ENCODE measurements at regions not wholly inside any gene's neighbourhood (a gene's known extent, or its start where the extent isn't known, plus 50 kb on each side); places are given as distances from the start of the nearest gene placed in this dataset.
"Not testable (repeated sequence)": the region's sequence is repeated elsewhere in the genome, so short reads cannot be mapped to it uniquely, and the experiment has no call there.

DNA sequence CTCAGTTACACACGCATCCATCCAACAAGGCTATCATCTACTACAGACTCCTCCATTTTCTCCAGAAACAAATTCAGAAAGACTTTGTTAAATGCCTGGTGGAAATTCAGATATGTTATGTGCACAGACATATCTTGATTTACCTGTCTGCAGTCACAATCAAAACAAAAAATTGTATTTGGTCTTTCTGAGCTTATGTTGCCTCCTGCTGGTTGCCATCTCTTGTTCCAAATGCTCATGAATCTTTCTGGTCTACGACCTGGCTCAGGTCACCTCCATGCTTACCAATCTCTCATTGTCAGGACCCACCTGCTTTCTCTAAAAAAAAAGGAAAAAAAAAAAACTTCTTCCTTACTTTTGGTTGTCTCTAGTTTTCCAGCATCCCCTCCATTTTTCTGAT lies 169.2 kb upstream of the PLXNC1 start:
- no peak for DNase-seq (ENCODE audit: low read depth)

DNA sequence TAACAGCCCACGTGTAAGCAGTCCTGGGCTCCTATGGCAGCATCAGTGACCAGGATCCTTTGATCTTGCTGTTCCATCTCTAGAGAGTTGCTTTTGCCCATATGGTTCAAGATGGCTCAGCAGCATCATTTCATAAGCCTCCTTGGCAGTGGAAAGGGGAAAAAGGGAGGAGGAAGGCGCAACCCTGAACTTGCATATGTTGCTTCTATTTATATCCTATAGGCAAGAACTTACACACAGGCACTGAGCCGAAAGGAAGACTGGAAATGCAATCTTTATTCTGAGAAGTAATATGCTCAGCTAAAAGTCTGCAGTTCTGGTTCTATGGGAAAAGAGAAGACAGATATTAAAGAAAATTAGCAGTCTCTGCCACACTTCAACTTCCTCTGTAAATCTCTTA lies 167.7 kb upstream of the PLXNC1 start:
- no peak for DNase-seq (ENCODE audit: low read depth)

DNA sequence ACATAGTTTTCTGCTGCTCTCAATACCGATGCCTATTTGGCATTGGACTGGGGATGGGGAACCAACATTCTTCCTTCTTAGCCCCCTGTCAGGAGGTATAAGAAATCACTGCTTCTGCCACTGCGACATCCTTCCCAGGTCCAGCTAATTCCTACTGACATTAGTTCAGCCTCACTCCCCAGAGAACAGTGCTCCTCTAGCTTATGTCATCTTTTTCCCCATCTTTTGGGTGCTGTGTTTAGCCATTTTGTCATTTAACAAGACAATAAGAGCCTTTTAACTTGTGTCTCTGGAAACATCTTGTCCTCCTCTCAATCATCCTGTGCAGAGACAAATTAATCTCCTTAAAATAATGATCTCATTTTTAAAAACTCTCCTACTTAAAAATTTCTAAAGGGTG lies 167.0 kb upstream of the PLXNC1 start:
- no peak for DNase-seq (ENCODE audit: low read depth)

DNA sequence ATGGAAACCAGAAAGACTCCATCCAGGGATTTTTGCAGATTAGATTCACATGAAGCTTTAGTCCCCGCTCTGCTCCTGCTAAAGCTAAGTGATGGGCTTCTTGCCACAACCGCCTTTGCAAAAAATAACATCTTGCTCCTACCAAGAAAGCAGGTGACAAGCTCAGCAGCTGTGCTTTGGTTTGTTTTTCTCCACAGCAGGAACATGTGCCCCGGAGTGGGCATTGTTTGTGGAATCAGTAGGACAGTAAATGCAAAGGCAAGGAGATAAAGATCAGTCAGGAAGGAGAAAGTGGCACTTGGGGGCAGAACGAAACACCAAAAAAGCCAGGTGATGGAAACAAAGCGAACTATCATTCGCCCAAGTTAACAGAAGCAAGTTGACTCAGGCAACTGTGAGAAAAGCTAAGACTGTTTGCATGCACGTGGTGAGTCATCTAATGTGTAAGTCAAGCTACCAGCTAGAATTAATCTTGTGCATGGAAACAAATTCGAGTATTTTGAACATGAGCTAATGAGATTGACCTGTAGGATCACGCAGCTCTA lies 165.5 kb upstream of the PLXNC1 start:
- no peak for DNase-seq (ENCODE audit: low read depth)

DNA sequence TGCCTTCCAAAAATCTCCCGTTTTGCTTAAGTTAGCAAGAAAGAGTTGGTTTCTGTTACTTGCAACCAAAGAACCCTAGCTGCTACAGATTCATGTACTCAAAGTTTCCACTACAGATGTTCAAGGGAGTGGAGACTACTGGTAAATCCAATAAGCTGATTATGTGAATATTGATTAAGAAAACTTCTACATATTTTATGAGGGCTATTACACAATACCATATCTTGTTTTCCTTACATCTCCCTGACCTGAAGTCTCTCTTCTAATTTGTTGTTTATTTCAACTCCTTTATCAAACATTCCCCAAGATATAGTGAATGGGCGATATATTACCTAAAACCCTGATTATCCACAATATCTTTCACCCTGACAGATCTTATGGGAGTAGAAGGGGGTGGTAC lies 164.4 kb upstream of the PLXNC1 start:
- DNase-seq (ENCODE audit: low read depth), result no peak

DNA sequence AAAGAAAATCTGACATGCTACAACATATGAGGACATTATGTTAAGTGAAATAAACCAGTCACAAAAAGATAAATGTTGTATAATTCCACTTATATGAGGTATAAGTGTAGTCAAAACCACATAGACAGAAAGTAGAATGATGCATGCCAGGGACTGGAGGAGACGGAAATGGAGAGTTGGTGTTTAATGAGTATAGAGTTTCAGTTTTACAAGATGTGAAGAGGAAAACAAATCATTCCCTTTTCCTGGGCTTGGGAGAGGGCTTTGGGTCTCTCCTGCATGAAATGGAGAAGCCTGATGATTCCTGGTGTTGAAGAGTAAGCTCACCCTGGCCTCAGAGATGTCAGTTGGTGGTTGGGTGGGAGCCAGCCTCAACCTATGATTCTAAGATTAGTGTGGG lies 158.4 kb upstream of the PLXNC1 start:
- DNase-seq (ENCODE audit: low read depth), result no peak

DNA sequence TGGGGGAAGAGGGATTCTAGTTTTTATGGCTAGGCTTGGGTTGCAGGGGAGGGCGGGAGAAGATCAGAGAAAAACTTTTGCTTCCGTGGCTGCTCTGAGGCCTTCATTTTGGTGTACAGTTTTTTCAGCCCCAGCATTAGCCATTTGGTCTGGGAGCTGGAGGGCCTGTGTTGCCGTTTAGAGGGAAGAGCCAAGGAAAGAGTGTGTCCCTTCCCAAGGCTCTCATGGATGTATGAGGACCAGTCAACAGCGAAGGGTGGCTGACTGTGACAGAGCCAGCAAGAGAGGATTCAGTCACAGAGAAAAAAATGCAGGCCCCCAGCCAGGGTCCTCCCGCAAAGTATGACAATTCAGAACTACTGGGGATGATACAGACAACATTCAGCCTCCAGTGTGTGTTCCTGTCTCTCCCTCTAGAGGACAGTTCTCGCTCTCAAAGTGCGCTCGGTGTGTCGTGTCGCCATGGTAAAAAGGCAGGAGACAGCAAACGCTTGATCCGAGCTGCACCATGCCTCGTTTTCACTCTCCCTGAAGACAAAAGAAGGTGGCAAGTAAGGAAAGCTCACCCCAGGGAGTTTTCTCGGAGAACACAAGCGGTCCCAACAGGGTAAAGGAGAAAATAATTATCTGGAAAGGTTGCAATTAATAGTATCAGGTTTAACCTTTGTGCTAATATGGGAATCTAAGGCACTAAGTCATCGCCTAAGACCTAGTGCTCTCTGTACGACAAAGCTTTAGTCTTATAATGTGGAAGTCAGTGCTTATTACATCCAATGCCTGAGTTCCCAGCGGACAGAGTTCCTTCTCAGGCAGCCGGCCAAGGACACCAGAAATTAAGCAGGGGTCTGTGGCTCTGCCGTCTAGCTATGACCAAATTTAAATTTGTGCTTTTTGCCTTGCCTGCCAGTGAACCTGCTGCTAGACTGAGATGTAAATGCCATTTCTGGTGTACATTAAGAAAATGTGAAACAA lies 157.3 kb upstream of the PLXNC1 start:
- no peak for DNase-seq (ENCODE audit: low read depth)

DNA sequence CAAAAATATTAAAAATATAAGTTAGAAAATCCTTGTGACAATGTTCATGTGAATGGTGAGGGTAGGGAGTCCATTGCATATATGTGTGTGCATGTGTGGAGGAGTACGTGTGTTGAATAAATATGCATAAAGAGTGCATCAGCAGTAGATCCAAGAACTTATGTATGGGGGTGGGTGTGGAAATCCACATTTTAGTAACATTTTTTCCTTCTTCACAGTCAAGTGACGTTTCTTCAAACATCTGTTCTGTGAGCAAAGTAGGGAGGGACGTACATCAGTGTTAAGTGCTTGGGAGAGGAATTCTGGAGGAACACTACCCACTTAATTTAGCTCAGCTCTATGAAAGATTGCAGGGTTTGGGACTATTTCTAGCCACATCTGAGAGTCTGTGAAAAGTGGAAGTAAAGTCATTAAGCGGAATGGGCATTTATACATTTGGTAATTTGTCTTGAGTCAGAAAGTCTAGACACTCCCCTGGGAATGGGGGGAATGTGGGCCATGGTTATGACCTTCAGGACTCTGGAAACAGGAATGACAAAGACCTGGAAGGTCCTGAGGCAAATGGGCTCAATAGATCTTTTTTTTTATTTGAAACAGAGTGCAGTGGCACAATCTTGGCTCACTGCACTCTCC lies 156.4 kb upstream of the PLXNC1 start:
- no peak for DNase-seq (ENCODE audit: low read depth)

DNA sequence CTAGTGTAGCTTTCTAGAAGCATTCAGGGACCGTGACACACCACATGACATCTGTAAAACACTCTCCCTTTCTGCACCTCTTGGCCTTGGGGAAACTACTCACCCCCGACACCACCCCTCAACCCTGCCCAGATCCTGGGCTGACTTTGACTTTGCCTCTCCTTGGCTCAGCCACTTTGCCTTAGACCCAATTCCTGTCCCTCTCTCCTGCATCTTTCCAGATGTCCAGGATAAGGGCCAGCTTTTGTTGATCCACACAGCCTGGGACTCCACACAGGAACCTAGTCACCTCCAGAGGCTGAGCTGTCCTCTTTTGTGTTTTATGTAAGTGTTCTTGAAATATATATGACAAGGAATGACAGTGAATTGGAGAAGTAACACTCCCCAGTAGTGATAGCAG lies 153.7 kb upstream of the PLXNC1 start:
- DNase-seq (ENCODE audit: low read depth), result no peak

DNA sequence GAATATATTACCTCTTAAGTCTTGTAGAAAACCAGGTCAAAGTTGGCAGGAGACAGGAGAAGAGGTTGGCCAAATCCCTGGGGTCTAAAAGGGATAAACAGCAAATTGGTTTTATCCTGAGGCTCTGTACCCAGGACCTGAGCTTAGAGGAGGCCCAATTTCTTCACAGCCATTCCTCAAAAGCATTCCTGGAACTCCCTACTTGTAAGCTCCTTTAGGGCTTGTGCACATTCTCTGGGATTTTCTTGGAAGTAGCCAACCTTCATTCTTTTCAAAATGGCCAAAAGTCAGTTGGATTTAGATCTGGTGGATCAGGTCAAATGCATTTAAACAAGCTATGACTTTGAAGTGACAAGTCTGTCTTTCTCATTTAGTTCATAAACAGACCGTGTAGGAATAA lies 152.1 kb upstream of the PLXNC1 start:
- DNase-seq (ENCODE audit: low read depth), result no peak

DNA sequence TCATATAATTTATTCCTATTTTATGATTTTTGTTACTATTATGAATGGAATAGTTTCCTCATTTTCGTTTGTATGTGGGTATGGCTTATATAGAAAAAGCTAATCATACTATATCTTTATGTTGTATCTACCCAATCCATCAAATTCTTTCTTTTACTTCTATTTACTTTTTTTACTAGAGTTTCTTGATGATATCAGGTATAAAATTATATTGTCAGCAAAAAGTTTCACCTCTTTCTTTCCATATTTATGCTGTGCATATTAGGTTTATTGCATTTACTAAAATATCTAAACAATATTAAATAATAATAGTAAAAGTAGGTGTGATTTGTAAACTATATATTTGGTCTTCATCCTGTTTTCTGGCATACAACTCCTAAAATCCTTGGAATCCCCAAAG lies 146.7 kb upstream of the PLXNC1 start:
- no peak for DNase-seq (ENCODE audit: low read depth)

DNA sequence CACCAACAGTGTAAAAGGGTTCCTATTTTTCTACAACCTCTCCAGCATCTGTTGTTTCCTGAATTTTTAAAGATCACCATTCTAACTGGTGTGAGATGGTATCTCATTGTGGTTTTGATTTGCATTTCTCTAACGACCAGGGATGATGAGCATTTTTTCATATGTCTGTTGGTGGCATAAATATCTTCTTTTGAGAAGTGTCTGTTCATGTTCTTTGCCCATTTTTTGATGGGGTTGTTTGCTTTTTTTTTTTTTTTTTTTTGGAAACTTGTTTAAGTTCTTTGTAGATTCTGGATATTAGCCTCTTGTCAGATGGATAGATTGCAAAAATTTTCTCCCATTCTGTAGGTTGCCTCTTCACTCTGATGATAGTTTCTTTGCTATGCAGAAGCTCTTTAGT lies 145.5 kb upstream of the PLXNC1 start:
- DNase-seq (ENCODE audit: low read depth), result not testable (repeated sequence)

DNA sequence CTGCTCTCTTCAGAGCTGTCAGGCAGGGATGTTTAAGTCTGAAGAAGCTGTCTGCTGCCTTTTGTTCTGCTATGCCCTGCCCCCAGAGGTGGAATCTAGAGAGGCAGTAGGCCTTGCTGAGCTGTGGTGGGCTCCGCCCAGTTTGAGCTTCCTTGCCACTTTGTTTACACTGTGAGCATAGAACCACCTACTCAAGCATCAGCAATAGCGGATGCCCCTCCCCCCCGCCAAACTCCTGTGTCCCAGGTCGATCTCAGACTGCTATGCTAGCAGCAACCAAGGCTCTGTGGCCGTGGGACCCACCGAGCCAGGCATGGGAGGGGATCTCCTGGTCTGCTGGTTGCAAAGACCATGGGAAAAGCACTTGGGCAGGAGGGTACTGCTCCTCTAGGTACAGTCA lies 140.5 kb upstream of the PLXNC1 start:
- DNase-seq (ENCODE audit: low read depth), result peak; percentile 33

DNA sequence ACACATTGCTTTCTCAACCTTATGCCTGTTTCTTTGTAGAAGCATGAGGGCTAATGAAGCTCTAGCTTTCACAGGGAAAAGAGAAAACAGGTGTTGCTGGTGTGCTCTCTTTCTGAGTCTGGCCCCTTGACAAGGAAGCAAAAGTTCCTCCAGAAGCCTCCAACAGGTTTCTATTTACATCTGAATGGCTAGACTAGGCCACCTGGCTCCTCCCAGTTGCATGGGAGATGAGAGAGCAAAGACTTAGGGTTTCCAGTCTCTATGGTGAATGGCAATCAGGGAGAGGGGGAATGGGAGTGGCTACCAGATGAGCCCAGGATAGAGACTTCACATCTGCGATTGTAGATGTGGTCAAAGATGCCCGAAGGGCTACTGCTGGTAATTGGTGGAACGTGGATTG lies 138.1 kb upstream of the PLXNC1 start:
- no peak for DNase-seq (ENCODE audit: low read depth)

DNA sequence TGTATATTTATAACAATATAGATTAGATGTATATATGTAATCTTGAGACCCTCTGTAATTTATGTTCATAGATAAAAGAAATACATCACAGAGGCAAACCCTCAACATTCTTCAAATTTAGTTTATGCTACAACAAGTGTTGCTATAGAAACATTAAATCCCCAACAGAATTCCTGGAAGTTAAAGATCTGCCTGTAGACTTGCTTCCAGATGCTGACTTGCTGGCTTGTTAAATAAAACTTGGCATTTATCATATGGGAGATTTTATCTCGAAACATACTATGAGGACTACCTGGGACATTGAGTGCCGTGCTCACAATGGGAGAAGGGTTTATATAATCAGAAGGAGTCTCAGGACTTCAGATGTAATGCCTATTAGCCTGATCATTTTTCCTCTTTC lies 136.3 kb upstream of the PLXNC1 start:
- no peak for DNase-seq (ENCODE audit: low read depth)

DNA sequence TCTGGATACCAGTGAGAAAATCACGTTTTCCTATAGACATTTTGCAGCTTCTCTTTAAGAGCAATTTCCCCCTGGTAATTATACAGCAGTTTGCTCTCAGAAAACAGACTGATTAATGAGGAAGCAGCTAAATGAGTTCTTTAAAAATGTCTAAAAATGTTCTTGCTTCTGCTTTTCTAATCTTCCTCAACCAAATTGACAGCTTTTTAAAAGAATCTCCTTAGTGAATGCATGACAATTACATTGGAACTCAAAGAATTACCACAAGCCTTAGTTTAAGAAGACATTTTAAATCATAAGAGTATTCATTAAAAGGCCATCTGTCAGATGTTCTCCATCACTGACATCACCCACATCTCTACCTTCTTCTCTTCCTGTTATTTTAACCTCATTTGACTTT lies 135.8 kb upstream of the PLXNC1 start:
- no peak for DNase-seq (ENCODE audit: low read depth)

DNA sequence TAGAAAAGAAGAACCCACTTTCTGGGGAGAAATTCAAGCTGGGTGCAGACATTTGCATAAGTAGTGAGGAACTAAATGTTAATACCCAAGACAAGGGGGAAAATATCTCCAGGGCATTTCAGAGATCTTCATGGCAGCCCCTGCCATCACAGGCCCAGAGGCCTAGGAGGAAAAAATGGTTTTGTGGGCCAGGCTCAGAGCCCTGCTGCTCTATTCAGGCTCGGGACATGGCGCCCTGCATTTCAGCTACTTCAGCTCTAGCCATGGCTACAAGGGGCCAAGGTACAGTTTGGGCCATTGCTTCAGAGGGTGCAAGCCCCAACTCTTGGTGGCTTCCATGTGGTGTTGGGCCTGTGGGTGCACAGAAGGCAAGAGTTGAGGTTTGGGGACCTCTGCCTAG lies 131.1 kb upstream of the PLXNC1 start:
- not testable (repeated sequence) for DNase-seq (ENCODE audit: low read depth)

DNA sequence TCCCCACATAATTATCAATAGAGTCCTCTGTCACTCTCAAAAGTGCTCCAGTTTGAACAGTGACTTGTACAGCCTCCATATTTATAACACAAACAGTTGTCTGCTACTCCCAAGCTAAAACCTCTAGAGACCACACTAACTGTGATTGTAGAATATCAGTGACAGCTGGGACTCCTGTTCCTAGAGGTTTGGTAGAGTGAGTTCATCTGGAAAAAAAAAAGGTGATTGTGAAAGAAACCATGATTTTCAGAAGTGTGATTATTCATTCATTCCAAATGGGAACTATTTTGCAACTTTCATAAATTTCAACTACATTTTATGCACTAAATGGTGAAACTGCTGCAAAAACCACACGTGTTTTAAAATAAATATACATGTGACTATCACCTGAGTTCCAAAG lies 128.0 kb upstream of the PLXNC1 start:
- DNase-seq (ENCODE audit: low read depth), result no peak

DNA sequence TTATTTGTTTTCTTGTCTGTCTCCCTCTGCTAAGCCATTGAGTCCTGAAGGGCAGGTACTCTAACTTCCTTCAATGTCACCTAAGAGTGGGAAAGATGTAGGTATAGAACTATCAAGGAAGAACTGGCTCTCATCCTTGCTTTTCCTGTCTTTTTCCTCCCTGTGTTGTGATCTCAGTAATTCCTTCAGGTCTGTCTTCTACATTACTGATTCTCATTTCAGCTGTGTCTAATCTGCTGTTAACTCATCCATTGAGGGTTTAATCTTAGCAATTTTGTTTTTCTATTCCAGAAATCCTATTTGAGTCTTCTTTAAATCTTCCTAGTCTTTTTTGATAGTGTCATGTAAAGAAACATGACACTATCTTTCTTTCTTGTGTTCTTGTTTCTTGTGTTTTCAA lies 124.5 kb upstream of the PLXNC1 start:
- no peak for DNase-seq (ENCODE audit: low read depth)

DNA sequence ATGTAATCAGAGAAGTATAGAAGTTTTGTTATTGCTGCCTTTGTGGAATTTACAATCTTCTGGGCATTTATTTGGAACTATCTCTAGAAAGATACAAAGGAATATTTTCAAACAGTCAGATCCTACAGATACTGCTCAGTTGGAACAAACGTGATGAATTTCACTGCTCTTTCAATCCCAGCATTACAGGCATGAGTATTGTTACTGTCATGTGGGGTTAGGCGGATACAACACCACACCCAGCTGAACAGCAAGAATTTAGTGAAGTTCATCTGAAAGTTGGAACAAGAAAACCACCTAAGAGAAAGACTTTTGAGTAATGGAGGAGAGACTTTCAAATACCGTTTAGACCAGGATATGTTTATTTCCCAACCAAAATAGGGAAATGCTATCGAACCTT lies 123.3 kb upstream of the PLXNC1 start:
- no peak for DNase-seq (ENCODE audit: low read depth)

DNA sequence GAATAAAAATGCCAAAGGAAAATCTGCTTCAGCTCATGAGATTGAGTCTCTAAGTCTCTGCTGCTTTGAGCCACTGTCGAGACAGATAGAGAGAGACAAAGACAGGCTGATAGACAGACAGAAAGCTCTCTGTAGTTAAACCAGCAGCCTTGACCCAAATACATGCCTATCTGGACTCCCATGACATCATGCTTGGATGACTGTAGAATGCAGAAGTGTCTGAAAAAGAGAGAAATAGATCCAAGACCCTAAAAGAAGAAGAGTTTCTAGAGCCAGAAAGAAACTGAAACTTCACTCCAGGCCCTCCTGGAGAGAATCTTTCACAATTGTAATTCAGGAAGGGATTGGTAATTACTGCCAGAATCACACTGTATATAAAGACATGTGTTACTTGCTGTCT lies 122.6 kb upstream of the PLXNC1 start:
- DNase-seq (ENCODE audit: low read depth), result no peak

DNA sequence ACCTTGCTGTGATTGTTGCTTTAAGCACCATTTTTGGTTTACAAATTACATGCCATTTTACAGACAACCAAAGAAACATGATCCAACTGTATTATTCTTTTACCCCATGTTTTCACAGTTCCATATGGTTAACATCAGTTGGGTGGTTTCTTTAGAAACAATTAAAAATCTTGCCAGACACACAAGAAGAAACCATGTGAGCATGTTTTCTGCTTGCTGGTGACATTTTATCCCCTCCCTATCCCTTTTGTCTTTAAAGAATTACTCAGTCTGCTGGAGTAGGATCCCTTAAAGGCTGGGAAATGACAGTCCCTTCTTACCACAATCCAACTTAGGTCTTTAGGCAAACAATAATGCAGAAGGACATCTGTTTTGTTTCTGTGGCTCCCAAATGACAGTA lies 121.8 kb upstream of the PLXNC1 start:
- no peak for DNase-seq (ENCODE audit: low read depth)

DNA sequence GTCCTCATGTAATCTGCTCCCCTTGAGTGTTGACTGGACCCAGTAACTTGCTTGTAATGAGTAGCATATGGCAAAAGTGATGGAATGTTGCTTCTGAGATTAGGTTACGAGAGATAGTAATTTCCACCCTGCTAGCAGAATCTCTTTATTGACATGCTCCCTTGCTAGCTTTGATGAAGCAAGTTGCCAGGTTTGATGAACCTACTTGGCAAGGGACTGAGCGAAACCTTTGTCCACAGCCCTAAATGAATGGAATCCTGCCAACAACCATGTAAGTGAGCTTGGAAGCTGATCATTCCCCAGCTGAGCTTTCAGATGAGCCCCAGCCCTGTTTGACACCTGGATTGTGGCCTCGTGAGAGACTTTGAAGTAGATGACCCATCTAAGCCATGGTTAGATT lies 120.8 kb upstream of the PLXNC1 start:
- DNase-seq (ENCODE audit: low read depth), result no peak

All from activated T-helper 1 cell treated with Interleukin-2 at 50 U/mL for 16 hours (primary cell).